ENCODE measurements at regions not wholly inside any gene's neighbourhood (a gene's known extent, or its start where the extent isn't known, plus 50 kb on each side); places are given as distances from the start of the nearest gene placed in this dataset.
"Not testable (repeated sequence)": the region's sequence is repeated elsewhere in the genome, so short reads cannot be mapped to it uniquely, and the experiment has no call there.

GRCh38 chr9:17083258-17083657, 51.6 kb upstream of the CNTLN start:
- DNase-seq (ENCODE audit: low read depth, low spot score) = no peak

GRCh38 chr9:17082343-17083064, 52.3 kb upstream of the CNTLN start:
- DNase-seq (ENCODE audit: low read depth, low spot score) = peak; percentile 69

DNA sequence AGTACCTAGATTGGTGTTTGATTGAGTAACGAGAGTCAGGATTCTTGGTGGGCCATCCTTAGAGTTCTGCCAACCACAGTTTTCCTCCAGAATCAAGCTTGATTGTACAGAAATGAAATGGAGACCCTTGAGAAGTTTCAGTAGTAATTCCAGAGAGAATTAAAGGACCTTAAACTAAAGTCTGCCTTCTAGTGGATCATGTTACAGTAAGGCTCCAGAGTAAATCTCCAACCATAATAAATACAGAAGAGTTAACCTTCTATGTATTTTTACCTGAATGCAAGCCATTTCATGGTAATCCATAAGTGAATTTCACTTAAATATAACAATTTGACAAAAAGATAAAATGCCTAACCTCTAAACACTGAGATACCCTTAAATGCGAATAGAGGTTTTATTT, 53.0 kb upstream of the CNTLN start:
- no peak for DNase-seq (ENCODE audit: low read depth, low spot score)

- DNase-seq (ENCODE audit: low read depth, low spot score) = no peak
Observed at GRCh38 chr9:17081351-17081750, 53.5 kb upstream of the CNTLN start.

DNA sequence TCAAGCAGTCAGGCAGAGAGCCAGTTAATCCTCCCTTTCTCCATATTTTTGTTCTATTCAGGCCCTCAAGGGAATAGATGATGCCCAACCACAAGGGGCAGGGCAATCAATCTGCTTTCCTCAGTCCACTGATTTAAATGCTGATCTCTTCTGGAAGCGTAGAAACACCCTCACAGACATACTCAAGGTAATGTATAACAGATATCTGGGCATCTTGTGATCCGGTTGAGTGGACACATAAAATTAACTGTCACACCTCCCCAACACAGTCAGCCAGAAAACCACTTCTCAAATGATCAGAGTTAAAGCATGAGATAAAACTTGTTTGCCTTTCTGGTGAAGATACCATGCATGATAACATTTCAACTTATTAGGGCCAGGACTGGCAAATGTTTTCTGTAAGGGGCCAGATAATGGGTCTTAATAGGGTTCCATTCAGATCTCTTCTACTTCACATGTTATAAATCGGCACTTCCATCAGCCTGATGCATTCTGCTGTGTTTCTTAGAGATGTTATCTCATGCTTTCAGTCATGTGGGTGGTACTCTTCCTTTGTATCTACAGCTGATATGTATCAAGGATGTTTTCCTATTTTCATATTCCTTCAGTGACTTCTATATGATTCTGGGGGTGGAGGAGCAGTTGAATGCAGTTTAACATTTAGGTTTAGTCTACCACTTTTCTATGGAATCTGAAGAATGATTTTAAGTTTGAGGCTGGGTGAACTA, 58.9 kb upstream of the CNTLN start:
- DNase-seq (ENCODE audit: low read depth, low spot score) = no peak

- DNase-seq (ENCODE audit: low read depth, low spot score) = no peak
Observed at GRCh38 chr9:17075146-17075757, 59.6 kb upstream of the CNTLN start.

DNA sequence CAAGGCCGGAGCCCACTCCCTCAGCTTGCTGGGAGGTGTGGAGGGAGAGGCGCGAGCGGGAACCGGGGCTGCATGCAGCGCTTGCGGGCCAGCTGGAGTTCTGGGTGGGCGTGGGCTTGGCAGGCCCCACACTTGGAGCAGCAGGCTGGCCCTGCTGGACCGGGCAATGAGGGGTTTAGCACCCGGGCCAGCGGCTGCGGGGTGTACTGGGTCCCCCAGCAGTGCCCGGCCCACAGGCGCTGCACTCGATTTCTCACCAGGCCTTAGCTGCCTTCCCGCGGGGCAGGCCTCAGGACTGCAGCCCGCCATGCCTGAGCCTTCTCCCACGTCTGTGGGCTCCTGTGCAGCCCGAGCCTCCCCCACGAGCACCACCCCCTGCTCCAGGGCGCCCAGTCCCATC, 62.3 kb upstream of the CNTLN start:
- DNase-seq (ENCODE audit: low read depth, low spot score) = not testable (repeated sequence)

GRCh38 chr9:17068671-17069070, 66.2 kb upstream of the CNTLN start:
- no peak for DNase-seq (ENCODE audit: low read depth, low spot score)

- no peak for DNase-seq (ENCODE audit: low read depth, low spot score)
Observed at GRCh38 chr9:17065062-17065461, 69.8 kb upstream of the CNTLN start.

DNA sequence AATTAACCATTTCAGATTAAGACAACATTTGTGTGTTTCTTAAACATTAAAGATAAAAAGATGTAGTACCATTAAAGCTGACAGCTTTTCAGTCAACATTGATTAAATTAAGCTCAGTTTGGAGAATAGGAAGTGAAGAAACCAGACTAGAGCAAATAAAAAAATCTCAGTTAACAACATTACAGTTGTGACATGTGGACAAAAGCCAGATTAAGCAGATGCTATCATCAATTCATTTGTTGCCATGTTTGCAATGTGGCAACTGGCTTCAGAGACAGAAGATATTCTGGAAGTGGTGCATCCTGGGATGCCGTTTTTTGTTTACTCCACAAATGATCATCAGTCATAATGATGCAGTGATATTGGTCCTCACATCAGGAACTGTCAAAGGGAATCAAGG, 70.3 kb upstream of the CNTLN start:
- no peak for DNase-seq (ENCODE audit: low read depth, low spot score)

DNA sequence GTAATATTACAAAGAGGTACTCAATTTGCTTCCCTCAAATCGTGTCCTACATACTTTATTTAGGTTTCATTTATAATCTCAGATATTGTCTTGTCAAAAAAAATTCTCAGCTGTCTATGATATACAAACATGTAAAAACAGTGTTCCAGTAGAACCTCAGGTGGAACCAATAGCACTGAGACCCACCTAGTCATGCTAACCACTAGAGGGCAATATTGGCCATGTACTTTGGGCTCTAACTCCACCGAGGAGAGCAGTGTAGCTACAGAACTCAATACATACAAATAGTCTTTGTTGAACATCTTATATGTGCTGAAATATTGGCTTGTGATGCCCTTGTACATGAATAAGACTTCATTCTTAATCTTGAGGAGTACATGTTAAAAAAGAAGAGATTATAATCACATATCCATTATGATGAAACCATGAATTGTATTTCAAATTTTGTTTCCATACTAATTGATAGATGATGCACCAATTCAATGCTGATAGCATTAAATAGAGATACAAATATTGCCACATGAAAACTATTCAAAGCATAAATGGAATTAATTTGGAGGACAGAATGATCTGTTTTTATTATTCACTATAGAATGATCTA, 71.2 kb upstream of the CNTLN start:
- peak; percentile 63 for DNase-seq (ENCODE audit: low read depth, low spot score)

GRCh38 chr9:17062497-17062896, 72.3 kb upstream of the CNTLN start:
- no peak for DNase-seq (ENCODE audit: low read depth, low spot score)

DNA sequence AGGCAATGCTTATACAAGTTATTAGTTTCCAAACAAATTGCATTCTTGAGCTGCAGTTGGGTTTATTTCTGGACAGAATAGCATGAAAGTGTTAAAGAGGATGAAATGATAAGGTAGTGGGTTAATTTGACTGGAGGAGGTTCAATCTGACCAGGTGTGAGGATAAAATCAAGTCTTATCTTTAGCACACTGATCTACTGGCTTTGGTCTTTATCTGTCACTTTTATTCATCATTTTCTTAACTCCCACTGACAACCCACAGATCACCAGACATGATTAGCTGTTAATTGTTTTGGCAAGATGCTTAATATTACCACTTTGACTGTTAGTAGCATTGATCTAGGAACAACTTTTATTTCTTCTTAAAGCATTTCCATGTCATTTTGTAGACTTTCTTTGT, 74.4 kb upstream of the CNTLN start:
- no peak for DNase-seq (ENCODE audit: low read depth, low spot score)

- no peak for DNase-seq (ENCODE audit: low read depth, low spot score)
Observed at GRCh38 chr9:17059465-17059864, 75.4 kb upstream of the CNTLN start.

DNA sequence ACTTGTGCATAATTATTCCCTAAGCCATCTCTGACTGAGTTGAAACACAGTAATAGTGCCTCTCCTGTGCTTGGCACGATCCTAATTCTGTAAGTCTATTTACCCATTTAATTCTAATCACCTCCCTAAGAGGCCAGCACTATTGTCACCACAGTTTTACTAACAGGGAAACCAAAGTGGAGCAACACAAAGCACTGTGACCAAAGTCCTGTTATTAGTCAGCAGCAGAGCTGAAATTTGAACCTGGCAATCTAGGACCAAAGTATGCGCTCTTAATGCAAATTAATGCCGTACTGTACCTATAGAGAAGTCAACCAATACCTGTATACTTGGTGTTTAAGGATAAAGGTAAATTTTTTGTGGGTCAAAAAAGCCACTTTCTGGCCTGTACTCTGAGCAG, 77.1 kb upstream of the CNTLN start:
- no peak for DNase-seq (ENCODE audit: low read depth, low spot score)

DNA sequence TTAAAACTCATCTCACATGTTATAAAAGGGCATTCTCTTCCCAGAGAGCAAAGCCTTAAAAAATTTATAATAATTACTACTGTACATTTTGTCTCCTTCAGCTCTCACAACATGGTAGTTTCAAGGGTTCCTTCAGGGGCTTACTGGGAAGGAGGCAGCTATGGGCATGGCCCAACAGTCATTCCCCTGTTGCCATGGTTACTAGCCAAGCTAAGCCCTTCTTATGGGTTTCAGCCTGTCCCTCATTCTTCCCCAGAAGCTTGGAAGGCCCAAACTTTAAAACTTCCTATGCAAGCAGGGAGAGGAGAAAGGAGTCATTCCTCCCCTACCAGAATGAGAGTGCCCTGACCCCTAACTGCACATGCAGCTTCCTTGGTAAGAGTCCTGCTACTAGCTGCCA, 82.2 kb upstream of the CNTLN start:
- DNase-seq (ENCODE audit: low read depth, low spot score) = no peak

GRCh38 chr9:17045381-17045940, 89.4 kb upstream of the CNTLN start:
- DNase-seq (ENCODE audit: low read depth, low spot score) = no peak

- no peak for DNase-seq (ENCODE audit: low read depth, low spot score)
Observed at GRCh38 chr9:17031546-17031945, 103.3 kb upstream of the CNTLN start.

DNA sequence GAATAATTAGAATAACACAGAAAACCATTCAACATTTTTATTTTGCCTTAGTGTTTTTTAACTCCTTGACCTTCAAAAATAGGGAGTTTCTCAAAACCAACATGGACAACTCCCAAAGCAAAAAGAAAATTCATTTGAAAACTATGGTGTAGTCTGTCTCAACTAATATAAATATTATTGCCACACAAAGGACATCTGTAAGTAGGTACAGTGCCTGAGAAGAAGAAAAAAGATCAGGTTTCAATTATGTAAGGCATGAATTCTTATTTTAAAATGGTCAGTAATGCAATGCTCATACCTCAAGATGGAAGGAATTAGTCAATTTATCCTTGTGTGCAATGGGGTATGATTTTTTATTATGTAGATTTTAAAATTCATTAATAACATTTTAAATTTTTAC, 109.6 kb upstream of the CNTLN start:
- DNase-seq (ENCODE audit: low read depth, low spot score) = no peak

- DNase-seq (ENCODE audit: low read depth, low spot score) = no peak
Observed at GRCh38 chr9:17024129-17024528, 110.7 kb upstream of the CNTLN start.

- DNase-seq (ENCODE audit: low read depth, low spot score) = no peak
Observed at GRCh38 chr9:17021387-17021970, 113.4 kb upstream of the CNTLN start.

DNA sequence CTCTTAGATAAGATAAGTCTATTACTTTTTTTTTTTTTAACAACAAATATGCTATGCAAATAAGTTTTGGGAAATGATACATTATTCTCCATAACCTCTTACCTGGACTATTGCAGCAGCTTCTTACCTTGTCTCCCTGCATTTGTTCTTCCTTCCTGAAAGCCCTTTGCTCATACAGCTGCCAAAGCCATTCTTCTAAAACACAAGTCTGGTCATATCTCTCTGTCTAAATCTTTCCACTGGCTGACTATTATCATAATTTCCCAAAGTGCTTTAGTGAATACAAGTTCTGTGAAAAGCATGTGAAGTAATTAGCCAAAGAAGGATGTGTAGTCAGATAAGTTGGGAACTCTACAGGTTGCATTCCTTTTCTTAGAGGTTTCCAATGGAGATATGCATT, 115.4 kb upstream of the CNTLN start:
- no peak for DNase-seq (ENCODE audit: low read depth, low spot score)

Data from astrocyte of the hippocampus (primary cell).